ENCODE measurements at regions not wholly inside any gene's neighbourhood (a gene's known extent, or its start where the extent isn't known, plus 50 kb on each side); places are given as distances from the start of the nearest gene placed in this dataset.

GRCh38 chr3:3237979-3238378 lies 58.5 kb upstream of the CRBN start:
- H3K4me3 ChIP-seq (ENCODE audit: insufficient read length, low read depth), result no peak overlapping the region
- H3K27me3 ChIP-seq (ENCODE audit: insufficient read depth, insufficient read length), result no peaks in the 10 kb centered on the region
- no peak for DNase-seq (ENCODE audit: low read depth, low spot score)
- no peak for TF ChIP-seq ZNF274 (IDR thresholded peaks at IDR 0.05; ENCODE audit: low read depth, low read length)
- no peak for TF ChIP-seq SUZ12 (IDR thresholded peaks at IDR 0.05; ENCODE audit: extremely low read depth, insufficient read depth, insufficient read length)
- TF ChIP-seq YY1 (IDR thresholded peaks at IDR 0.05; ENCODE audit: insufficient read depth, insufficient read length), result no peak
- no peaks in the 10 kb centered on the region for H3K4me1 ChIP-seq (ENCODE audit: insufficient read depth, insufficient read length)
- H3K9me3 ChIP-seq (ENCODE audit: insufficient read depth, low read length), result peaks cover 6% of the 10 kb centered on the region
- no peaks in the 10 kb centered on the region for H3K36me3 ChIP-seq (ENCODE audit: insufficient read depth, insufficient read length, low read length)
- H3K9ac ChIP-seq (ENCODE audit: insufficient read length, low read depth), result no peak overlapping the region

DNA sequence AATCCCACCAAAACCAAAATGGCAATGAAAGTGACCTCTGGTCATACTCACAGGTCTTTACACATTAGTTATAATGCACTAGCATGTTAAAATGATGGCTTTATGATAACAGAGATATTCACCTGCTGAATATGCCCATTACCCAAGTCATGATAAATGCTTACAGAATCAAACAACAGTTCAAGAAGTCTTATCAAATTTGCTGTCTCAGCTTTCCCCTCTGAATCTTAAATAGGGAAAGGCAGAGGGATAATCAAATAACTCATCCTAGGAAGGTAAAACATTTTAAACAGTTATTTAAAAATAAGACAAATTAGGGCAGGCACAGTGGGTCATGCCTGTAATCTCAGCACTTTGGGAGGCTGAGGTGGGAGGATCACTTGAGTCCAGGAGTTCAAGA lies 52.8 kb upstream of the CRBN start:
- H3K9ac ChIP-seq (ENCODE audit: insufficient read length, low read depth), result no peak overlapping the region
- H3K4me1 ChIP-seq (ENCODE audit: insufficient read depth, insufficient read length), result no peaks in the 10 kb centered on the region
- DNase-seq (ENCODE audit: low read depth, low spot score), result no peak
- H3K36me3 ChIP-seq (ENCODE audit: insufficient read depth, insufficient read length, low read length), result no peaks in the 10 kb centered on the region
- no peak overlapping the region for H3K4me3 ChIP-seq (ENCODE audit: insufficient read length, low read depth)
- H3K27me3 ChIP-seq (ENCODE audit: insufficient read depth, insufficient read length), result no peaks in the 10 kb centered on the region
- TF ChIP-seq SUZ12 (IDR thresholded peaks at IDR 0.05; ENCODE audit: extremely low read depth, insufficient read depth, insufficient read length) (no peak), YY1 (IDR thresholded peaks at IDR 0.05; ENCODE audit: insufficient read depth, insufficient read length) (no peak), ZNF274 (IDR thresholded peaks at IDR 0.05; ENCODE audit: low read depth, low read length) (no peak)
- peaks cover 6% of the 10 kb centered on the region for H3K9me3 ChIP-seq (ENCODE audit: insufficient read depth, low read length)
